ENCODE measurements at regions not wholly inside any gene's neighbourhood (a gene's known extent, or its start where the extent isn't known, plus 50 kb on each side); places are given as distances from the start of the nearest gene placed in this dataset.

DNA sequence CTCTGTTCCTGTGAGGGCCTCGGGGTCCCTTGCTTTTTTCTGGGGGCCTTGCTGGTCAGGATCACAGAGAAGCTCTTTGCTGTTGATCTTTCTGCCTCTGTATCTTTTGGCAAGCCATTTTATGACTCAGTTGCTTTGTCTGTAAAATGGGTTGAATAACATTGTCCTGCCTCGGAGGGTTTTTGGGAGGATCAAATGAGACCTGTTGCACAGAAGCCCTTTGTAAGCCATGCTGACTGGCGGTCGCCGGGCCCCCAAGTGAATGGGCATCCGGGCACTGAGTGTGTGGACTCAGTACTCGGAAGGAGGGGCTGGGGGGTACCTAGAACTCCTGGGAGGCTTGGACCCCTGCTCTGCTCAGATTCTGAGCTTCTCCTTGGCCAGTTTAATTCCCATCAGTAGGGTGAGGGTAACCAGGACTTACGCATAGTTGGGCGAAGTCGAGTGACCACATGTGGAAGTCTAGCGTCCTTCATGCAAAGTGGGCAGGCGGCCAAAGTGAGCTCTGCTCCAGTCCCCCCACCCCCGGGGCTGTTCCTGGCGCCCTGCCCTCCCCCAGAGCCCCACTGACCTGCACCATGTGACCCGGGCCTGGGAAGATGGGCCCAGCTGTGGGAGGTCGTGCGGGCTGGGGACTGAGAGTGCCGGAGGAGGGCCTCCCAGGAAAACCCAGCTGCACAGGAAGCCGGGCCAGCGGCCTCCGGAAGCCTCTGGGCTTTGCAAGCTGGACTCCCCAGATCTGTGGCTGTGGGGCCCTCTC, 284.0 kb downstream of the SEC14L1 start:
- peaks cover 25% of the 10 kb centered on the region for H3K4me1 ChIP-seq (ENCODE audit: insufficient read depth, low read length)
- no peak overlapping the region for H3K4me3 ChIP-seq (ENCODE audit: low read length)
- no peaks in the 10 kb centered on the region for H3K9me3 ChIP-seq (ENCODE audit: low read length)
- no peaks in the 10 kb centered on the region for H3K27me3 ChIP-seq (ENCODE audit: insufficient read depth, low read length)
- H2AFZ ChIP-seq (ENCODE audit: low read depth, low read length), result no peak overlapping the region
- no peaks in the 10 kb centered on the region for H3K36me3 ChIP-seq (ENCODE audit: insufficient read depth, low read length)

DNA sequence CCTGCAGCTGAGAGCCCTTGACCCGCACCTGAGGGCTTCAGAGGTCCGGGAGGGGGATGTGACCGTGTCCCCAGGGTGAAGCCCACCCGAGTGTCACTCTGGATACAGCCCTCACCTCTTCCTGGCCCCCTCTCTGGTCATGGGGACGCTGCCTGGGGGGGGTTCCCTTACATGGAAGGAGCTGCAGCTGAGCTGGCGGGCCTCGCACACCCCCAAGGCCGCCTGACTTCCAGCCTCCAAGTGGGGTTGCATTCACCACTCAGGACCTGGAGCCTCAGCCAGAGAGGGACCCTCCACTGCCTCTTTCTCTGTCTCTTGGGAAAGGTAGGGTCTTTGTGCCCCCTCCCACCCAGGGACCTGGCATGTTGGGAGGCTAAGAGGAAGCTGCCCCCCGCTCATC, 284.6 kb downstream of the SEC14L1 start:
- peaks cover 24% of the 10 kb centered on the region for H3K4me1 ChIP-seq (ENCODE audit: insufficient read depth, low read length)
- no peaks in the 10 kb centered on the region for H3K36me3 ChIP-seq (ENCODE audit: insufficient read depth, low read length)
- no peaks in the 10 kb centered on the region for H3K9me3 ChIP-seq (ENCODE audit: low read length)
- no peak overlapping the region for H2AFZ ChIP-seq (ENCODE audit: low read depth, low read length)
- no peaks in the 10 kb centered on the region for H3K27me3 ChIP-seq (ENCODE audit: insufficient read depth, low read length)
- H3K4me3 ChIP-seq (ENCODE audit: low read length), result no peak overlapping the region

DNA sequence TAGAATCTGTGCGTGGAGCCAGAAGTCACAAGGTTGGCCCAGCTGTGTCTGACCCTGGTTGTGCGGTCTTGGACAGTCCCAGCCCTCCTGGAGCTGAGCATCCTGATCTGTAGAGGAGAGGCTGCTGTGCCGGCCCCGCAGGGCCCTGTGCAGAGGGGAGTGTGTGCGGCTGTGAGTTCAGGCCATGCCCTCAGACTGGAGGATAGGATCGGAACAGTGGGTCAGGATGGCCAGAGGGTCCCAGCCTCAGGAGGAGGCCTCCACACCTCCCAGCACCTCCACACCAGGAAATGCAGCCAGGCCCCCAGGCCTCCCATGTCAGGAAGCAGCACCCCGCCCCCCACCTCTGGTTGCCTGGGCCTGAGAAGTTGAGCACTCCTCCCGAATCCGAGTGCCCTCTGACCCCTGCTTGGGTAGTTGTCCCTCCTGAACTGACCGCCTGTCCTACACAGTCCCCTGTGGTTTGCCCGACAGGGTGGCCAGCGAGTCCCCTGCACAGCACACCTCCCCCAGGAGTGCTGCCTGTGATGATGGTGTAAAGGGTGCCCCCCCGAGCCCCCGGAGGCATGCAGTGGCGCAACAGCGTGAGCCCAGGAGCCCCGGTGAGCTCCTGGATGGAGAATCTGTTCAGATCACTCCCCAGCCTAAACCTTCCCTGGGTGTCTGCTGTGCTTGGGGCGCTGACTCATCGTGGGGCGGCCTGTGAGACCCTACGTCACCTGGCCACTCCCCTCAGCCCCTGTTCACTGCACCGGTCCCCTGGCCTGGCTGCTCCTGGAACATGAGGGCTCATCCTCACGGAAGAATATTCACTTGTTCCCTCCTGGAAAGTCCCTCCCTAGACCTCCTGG, 285.2 kb downstream of the SEC14L1 start:
- Histone ChIP-seq H3K4me3 (ENCODE audit: low read length) (no peak overlapping the region), H3K9me3 (ENCODE audit: low read length) (no peaks in the 10 kb centered on the region), H3K36me3 (ENCODE audit: insufficient read depth, low read length) (no peaks in the 10 kb centered on the region), H3K4me1 (ENCODE audit: insufficient read depth, low read length) (peaks cover 26% of the 10 kb centered on the region), H3K27me3 (ENCODE audit: insufficient read depth, low read length) (no peaks in the 10 kb centered on the region), H2AFZ (ENCODE audit: low read depth, low read length) (no peak overlapping the region)

DNA sequence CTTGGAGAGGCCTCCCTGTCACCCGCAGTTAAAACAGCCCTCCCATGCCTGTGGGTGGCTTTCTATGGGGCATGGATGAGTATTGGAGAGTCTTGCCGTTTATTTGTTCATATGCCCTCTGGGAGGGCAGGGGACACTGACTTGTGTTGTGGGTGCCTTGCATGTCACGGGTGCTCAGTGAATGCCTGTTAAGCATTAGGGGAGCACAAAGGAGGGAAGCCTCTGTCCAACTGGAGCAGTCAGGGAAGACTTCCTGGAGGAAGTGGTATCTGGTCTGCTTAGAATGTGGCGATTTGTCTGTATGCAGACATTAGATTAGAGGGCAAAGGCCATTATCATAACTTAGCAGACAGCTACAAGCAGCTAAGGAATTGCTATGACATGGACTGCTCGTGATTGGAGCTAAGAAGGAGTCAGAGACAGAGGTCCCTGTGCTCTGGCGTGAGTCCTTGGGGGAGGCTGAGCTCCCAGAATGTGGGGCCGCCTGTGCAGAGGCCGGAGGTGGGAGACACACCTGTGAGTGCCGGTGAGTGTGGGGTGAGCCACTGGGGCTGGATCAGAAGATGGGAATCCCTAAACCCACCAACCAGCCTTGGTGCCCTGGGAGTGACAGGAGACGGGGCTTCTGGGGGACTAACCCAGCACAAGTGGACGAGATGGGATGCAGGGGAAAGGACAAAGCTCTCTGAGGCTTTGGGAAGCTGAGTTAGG, 286.1 kb downstream of the SEC14L1 start:
- Histone ChIP-seq H3K4me3 (ENCODE audit: low read length) (no peak overlapping the region), H3K27me3 (ENCODE audit: insufficient read depth, low read length) (no peaks in the 10 kb centered on the region), H3K4me1 (ENCODE audit: insufficient read depth, low read length) (peaks cover 26% of the 10 kb centered on the region), H3K36me3 (ENCODE audit: insufficient read depth, low read length) (no peaks in the 10 kb centered on the region), H3K9me3 (ENCODE audit: low read length) (no peaks in the 10 kb centered on the region), H2AFZ (ENCODE audit: low read depth, low read length) (no peak overlapping the region)

DNA sequence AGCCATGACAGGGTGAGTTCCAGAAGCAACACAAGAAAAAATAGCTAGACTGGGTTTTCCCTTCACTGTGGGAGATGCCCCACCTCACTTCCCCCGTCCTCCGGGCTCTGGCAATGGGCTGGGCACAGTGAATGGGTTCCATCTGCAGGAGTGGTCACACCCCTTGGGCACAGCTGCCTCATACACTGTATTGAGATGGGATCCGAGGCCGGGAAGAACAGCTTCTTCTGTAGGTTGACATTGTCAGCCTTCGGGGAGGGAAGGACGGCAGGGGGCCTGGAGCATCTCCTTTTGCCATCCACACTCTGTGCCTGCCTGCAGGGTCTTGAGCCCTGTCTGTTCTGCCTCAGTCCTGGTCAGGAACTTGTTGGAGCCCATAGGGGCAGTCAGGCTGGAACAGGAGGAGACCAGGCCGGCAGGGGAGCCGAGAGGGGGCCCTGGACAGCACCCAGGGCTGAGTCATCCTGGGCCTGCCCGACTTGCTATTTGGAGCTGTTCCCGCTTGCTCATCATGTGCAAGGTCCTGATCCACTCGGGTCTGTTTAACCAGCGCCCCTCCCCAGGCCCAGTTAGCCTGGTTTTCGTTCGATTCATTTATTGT, 286.7 kb downstream of the SEC14L1 start:
- Histone ChIP-seq H2AFZ (ENCODE audit: low read depth, low read length) (no peak overlapping the region), H3K27me3 (ENCODE audit: insufficient read depth, low read length) (no peaks in the 10 kb centered on the region), H3K4me1 (ENCODE audit: insufficient read depth, low read length) (peaks cover 29% of the 10 kb centered on the region), H3K36me3 (ENCODE audit: insufficient read depth, low read length) (no peaks in the 10 kb centered on the region), H3K9me3 (ENCODE audit: low read length) (no peaks in the 10 kb centered on the region), H3K4me3 (ENCODE audit: low read length) (no peak overlapping the region)

DNA sequence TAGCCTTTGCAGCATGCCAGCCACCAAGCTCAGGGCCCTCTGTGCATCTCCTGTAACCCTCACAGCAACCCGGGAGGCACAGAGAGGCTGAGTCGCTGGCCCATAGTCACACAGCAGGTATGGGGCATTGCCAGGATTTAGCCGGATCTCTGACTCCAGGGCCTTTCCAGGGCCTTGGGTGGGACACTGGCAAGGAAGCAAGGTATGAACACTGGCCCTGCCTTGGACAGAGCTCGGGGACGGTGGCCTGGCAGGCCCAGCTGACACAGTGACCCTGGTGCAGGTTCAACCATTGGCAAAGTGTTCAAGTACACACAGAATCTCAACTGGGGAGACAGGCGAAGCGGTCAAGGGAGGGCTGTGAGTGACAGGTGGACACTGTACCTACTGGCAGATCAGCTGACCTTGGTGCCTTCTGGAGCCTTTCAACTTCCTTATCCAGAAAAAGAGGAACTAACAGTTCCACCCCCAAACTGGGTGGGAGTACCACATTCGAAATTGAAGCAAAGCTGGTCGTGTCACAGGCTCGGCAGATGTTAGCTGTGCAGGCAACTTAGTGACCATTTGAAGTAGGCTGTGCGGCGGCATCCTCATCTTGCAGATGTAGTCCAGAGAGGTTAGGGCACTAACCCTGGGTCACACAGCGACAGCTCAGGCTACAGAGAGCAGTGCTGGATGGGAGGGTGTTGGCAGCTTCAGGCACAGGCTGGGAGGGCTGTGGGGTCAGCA, 287.4 kb downstream of the SEC14L1 start:
- no peaks in the 10 kb centered on the region for H3K36me3 ChIP-seq (ENCODE audit: insufficient read depth, low read length)
- H3K4me1 ChIP-seq (ENCODE audit: insufficient read depth, low read length), result peaks cover 36% of the 10 kb centered on the region
- H2AFZ ChIP-seq (ENCODE audit: low read depth, low read length), result no peak overlapping the region
- H3K27me3 ChIP-seq (ENCODE audit: insufficient read depth, low read length), result no peaks in the 10 kb centered on the region
- no peak overlapping the region for H3K4me3 ChIP-seq (ENCODE audit: low read length)
- H3K9me3 ChIP-seq (ENCODE audit: low read length), result no peaks in the 10 kb centered on the region

DNA sequence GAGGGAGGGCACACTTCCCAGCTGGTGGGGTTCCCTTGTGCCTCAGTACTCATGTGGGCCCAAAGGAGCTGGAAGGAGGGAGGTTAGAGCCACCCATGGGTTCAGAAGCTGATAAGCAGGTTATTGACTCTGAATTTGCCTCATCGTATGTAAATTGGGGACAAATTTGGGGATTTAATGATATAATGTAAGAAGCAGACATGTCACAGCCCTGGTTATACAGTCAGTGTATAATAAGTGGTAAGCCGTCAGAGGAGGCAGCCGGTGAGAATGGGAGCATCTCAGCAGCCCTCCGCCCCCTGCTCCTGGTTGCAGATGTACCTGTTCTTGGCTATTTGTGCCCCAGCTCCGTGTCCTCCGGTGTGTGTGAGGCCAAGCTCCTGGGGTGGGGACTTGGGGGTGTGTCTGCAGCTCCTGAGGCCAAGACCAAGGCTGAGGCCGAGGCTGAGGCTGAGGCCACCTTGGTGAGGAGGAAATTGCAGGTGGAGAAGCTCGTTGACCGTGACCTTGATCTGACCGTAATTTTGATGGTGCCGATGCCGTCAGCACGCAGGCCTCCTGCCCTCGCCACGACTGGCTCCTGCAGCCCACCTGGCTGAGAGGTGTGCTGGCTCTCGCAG, 288.1 kb downstream of the SEC14L1 start:
- no peaks in the 10 kb centered on the region for H3K9me3 ChIP-seq (ENCODE audit: low read length)
- H3K4me3 ChIP-seq (ENCODE audit: low read length), result no peak overlapping the region
- peaks cover 37% of the 10 kb centered on the region for H3K4me1 ChIP-seq (ENCODE audit: insufficient read depth, low read length)
- no peaks in the 10 kb centered on the region for H3K27me3 ChIP-seq (ENCODE audit: insufficient read depth, low read length)
- no peak overlapping the region for H2AFZ ChIP-seq (ENCODE audit: low read depth, low read length)
- no peaks in the 10 kb centered on the region for H3K36me3 ChIP-seq (ENCODE audit: insufficient read depth, low read length)

DNA sequence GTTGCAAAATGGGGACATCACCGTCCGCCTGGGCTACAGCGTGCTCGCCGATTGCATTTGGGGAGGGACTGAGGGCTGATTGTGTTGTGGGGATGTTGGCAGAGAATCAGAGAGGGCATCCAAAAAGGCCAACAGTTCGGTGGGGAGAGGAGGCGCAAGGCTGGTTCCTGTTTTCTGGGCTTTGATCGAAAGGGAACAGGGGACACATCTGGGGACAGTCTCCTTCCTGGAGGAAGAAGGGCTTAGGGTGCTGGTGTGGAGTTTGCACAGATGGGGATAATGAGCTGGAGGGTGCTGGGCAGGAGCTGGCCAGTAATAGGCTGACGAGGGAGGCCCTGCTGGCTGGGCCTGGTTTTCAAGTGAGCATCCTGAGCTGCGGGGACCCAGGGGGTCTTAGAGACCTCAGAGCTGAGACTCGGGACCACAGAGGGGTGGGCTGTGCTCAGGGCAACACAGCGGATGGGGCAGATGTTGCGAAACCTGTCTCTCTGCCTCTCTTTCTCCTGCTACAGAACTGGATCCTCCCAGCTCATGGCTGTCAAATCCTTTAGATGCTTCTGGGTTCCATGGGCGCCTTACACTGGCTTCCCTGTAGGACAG, 288.7 kb downstream of the SEC14L1 start:
- no peak overlapping the region for H2AFZ ChIP-seq (ENCODE audit: low read depth, low read length)
- no peak overlapping the region for H3K4me3 ChIP-seq (ENCODE audit: low read length)
- no peaks in the 10 kb centered on the region for H3K27me3 ChIP-seq (ENCODE audit: insufficient read depth, low read length)
- H3K9me3 ChIP-seq (ENCODE audit: low read length), result no peaks in the 10 kb centered on the region
- no peaks in the 10 kb centered on the region for H3K36me3 ChIP-seq (ENCODE audit: insufficient read depth, low read length)
- peaks cover 43% of the 10 kb centered on the region for H3K4me1 ChIP-seq (ENCODE audit: insufficient read depth, low read length)

DNA sequence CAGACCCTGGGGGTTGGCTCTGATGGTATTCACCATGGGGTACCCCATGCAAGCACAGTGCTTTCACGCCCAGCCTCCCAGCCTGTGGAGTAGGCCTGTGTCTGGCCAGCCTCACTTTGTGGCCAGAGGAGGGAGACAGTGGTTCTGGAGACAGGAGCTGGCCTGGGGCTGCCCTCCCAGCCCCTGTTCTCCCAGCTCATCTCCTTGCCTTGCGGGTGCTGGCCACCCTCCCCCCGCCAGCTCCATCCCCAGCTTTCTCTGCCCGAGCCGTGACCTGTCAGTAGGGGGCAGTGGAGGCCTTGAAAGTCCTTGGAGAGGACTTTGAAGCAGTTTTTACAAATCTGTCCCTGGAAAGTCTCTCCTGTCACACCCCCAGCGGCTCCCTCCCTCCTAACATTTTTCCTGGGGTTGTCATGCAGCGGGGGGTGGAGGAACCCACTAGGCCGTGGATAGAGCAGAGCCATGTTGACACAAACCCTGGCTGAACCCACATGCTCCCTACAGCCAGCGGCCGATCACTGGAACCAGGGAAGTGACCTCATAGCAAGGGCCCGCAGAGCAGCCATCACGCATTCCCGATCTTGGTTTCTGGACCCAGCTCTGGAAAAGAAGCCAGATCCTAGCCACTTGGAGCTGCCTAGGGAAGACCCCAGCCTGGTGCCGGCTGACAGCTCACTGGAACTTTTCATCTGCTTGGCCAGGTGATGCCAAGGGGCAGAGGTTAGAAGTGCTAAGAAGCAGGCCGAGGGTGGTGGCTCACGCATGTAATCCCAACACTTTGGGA, 289.4 kb downstream of the SEC14L1 start:
- Histone ChIP-seq H3K4me1 (ENCODE audit: insufficient read depth, low read length) (peaks cover 42% of the 10 kb centered on the region), H3K9me3 (ENCODE audit: low read length) (no peaks in the 10 kb centered on the region), H3K27me3 (ENCODE audit: insufficient read depth, low read length) (no peaks in the 10 kb centered on the region), H3K36me3 (ENCODE audit: insufficient read depth, low read length) (no peaks in the 10 kb centered on the region), H3K4me3 (ENCODE audit: low read length) (no peak overlapping the region), H2AFZ (ENCODE audit: low read depth, low read length) (no peak overlapping the region)

DNA sequence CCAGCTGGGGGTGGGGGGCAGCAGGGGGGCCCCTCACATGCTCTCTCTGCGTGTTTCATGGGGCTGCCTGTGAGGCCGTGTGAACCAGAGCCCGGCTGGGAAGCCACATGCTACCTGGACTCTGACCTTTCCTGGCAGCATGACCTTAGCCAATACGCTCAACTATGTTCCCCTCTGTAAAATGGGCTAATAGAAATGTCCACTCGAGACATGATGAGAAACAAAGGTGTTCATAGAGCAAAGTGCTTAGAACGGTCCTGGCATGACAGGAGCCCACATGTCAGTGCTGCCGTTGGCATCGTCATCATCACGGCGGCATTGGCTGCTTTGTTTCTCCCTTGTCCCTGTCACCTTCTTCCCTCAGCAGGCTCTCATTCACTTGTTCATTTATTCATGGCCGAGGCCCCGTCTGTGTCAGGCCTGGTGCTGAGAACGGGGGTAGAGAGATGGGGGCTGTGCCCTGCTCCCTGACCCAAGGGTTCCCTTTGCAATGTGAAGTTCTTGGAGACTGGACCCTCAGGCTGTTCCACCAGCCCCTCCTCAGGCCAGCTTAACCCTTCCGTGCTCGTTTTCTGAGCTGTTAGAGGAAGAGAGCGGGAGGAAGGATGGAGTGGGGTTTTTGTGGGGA, 291.4 kb downstream of the SEC14L1 start:
- Histone ChIP-seq H2AFZ (ENCODE audit: low read depth, low read length) (no peak overlapping the region), H3K27me3 (ENCODE audit: insufficient read depth, low read length) (no peaks in the 10 kb centered on the region), H3K4me3 (ENCODE audit: low read length) (no peak overlapping the region), H3K4me1 (ENCODE audit: insufficient read depth, low read length) (peaks cover 50% of the 10 kb centered on the region), H3K36me3 (ENCODE audit: insufficient read depth, low read length) (no peaks in the 10 kb centered on the region), H3K9me3 (ENCODE audit: low read length) (no peaks in the 10 kb centered on the region)

DNA sequence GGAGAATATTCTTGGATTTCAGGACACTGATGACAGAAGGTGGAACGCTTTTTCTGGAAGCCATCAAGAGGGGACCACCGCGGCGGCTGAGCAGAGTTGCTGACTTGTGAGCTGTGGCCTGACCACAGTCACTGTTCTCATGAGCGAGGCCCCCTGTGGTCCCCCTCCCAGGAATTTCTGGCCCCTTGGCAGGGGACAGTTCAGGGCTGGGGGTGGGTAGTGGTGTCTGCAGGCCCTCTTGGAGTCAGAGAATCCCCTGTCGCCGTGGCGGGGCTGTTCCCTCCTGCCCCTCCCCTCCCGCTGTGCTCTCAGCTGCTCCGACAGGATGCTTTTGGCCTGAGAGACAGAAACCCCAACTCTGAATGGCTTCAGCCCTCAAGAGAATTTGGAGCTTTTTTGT, 292.0 kb downstream of the SEC14L1 start:
- H3K4me3 ChIP-seq (ENCODE audit: low read length), result no peak overlapping the region
- H3K36me3 ChIP-seq (ENCODE audit: insufficient read depth, low read length), result no peaks in the 10 kb centered on the region
- H3K9me3 ChIP-seq (ENCODE audit: low read length), result no peaks in the 10 kb centered on the region
- H3K4me1 ChIP-seq (ENCODE audit: insufficient read depth, low read length), result peaks cover 50% of the 10 kb centered on the region
- no peak overlapping the region for H2AFZ ChIP-seq (ENCODE audit: low read depth, low read length)
- no peaks in the 10 kb centered on the region for H3K27me3 ChIP-seq (ENCODE audit: insufficient read depth, low read length)

All from neuron (in vitro differentiated cells).